Upper lobe of left lung (tissue), 4 donors: ENCODE measurements at regions not wholly inside any gene's neighbourhood (a gene's known extent, or its start where the extent isn't known, plus 50 kb on each side); places are given as distances from the start of the nearest gene placed in this dataset.

Source experiments
- CTCF ChIP-seq, 6 experiments: fragments of 450-650 bp in 4 of 6; fragments of 200-600 bp in 2 of 6; sonication (generic) in 2 of 6; IDR thresholded peaks; one replicate each; pipeline ENCODE4 v1.5.1; 2016 to 2019; ENCODE audit warnings: antibody characterized with exemption in 6 of 6
- EP300 ChIP-seq, 4 donors: sonication (generic); formaldehyde crosslinking; IDR thresholded peaks; one replicate each; pipeline ENCODE4 v1.5.1; 2017; ENCODE audit warnings: antibody characterized with exemption in 4 of 4, control low read depth in 2 of 4
- POLR2A ChIP-seq, 4 donors: fragments of 450-650 bp; IDR thresholded peaks; one replicate each; pipeline ENCODE4 v1.5.1; 2016 to 2017; ENCODE audit warnings: antibody characterized with exemption in 4 of 4, mild to moderate bottlenecking in 2 of 4
- POLR2AphosphoS5 ChIP-seq, 2 donors: sonication (generic); formaldehyde crosslinking; IDR thresholded peaks; one replicate each; pipeline ENCODE4 v1.5.1; 2017; ENCODE audit warnings: antibody characterized with exemption in 2 of 2

- TF ChIP-seq POLR2A (IDR thresholded peaks at IDR 0.05) (no peak), CTCF (IDR thresholded peaks at IDR 0.05) (no peak), POLR2AphosphoS5 (IDR thresholded peaks at IDR 0.05) (no peak), EP300 (IDR thresholded peaks at IDR 0.05) (no peak)
These were observed 481.6 kb upstream of the ACVR2A start for GRCh38 chr2:147363181-147363580.
